ENCODE measurements at regions not wholly inside any gene's neighbourhood (a gene's known extent, or its start where the extent isn't known, plus 50 kb on each side); places are given as distances from the start of the nearest gene placed in this dataset.
"Not testable (repeated sequence)": the region's sequence is repeated elsewhere in the genome, so short reads cannot be mapped to it uniquely, and the experiment has no call there.

GRCh38 chr1:116847190-116847589, 62.5 kb upstream of the PTGFRN start:
- no peak for TF ChIP-seq CTCF (IDR thresholded peaks at IDR 0.05; ENCODE audit: low read depth, low read length)
- no peak overlapping the region for H3K4me3 ChIP-seq (ENCODE audit: low read depth, low read length)
- DNase-seq: no peak
- H3K36me3 ChIP-seq: no peaks in the 10 kb centered on the region
- no peaks in the 10 kb centered on the region for H3K27me3 ChIP-seq
- H3K4me1 ChIP-seq: no peaks in the 10 kb centered on the region
- no peaks in the 10 kb centered on the region for H3K9me3 ChIP-seq

GRCh38 chr1:116847688-116848531, 61.8 kb upstream of the PTGFRN start:
- H3K9me3 ChIP-seq: no peaks in the 10 kb centered on the region
- H3K27me3 ChIP-seq: no peaks in the 10 kb centered on the region
- H3K4me1 ChIP-seq: no peaks in the 10 kb centered on the region
- no peaks in the 10 kb centered on the region for H3K36me3 ChIP-seq
- TF ChIP-seq CTCF (IDR thresholded peaks at IDR 0.05; ENCODE audit: low read depth, low read length): no peak
- no peak for DNase-seq
- H3K4me3 ChIP-seq (ENCODE audit: low read depth, low read length): no peak overlapping the region

- Histone ChIP-seq H3K4me1 (peaks cover 17% of the 10 kb centered on the region), H3K9me3 (no peaks in the 10 kb centered on the region)
Observed at GRCh38 chr1:116850436-116850835, 59.3 kb upstream of the PTGFRN start.

GRCh38 chr1:116851189-116851588, 58.5 kb upstream of the PTGFRN start:
- not testable (repeated sequence) for H3K36me3 ChIP-seq; H3K9me3 ChIP-seq; H3K4me3 ChIP-seq (ENCODE audit: low read depth, low read length); H3K27me3 ChIP-seq; DNase-seq
- H3K4me1 ChIP-seq: peaks cover 24% of the 10 kb centered on the region

More at GRCh38 chr1:116850436-116850835, 59.3 kb upstream of the PTGFRN start:
- no peak for DNase-seq
- H3K27me3 ChIP-seq: no peaks in the 10 kb centered on the region
- H3K36me3 ChIP-seq: no peaks in the 10 kb centered on the region
- H3K4me3 ChIP-seq (ENCODE audit: low read depth, low read length): no peak overlapping the region
- TF ChIP-seq CTCF (IDR thresholded peaks at IDR 0.05; ENCODE audit: low read depth, low read length): no peak

- Histone ChIP-seq H3K4me3 (ENCODE audit: low read depth, low read length) (no peak overlapping the region), H3K36me3 (no peaks in the 10 kb centered on the region), H3K9me3 (no peaks in the 10 kb centered on the region), H3K27me3 (no peaks in the 10 kb centered on the region), H3K4me1 (peaks cover 26% of the 10 kb centered on the region)
- no peak for DNase-seq
- TF ChIP-seq CTCF (IDR thresholded peaks at IDR 0.05; ENCODE audit: low read depth, low read length): no peak
Observed at GRCh38 chr1:116851846-116852245, 57.9 kb upstream of the PTGFRN start.

- no peak for TF ChIP-seq CTCF (IDR thresholded peaks at IDR 0.05; ENCODE audit: low read depth, low read length)
- Histone ChIP-seq H3K27me3 (no peaks in the 10 kb centered on the region), H3K36me3 (no peaks in the 10 kb centered on the region), H3K4me1 (peaks cover 26% of the 10 kb centered on the region), H3K4me3 (ENCODE audit: low read depth, low read length) (no peak overlapping the region), H3K9me3 (no peaks in the 10 kb centered on the region)
- no peak for DNase-seq
Observed at GRCh38 chr1:116852367-116852766, 57.3 kb upstream of the PTGFRN start.
